ENCODE measurements at regions not wholly inside any gene's neighbourhood (a gene's known extent, or its start where the extent isn't known, plus 50 kb on each side); places are given as distances from the start of the nearest gene placed in this dataset.

- Histone ChIP-seq H3K4me3 (replicated peaks; ENCODE audit: insufficient read depth, low read length) (no peak overlapping the region), H3K27ac (replicated peaks) (no peak overlapping the region), H3K27me3 (ENCODE audit: insufficient read depth, poor library complexity, severe bottlenecking) (peaks cover 2% of the 10 kb centered on the region)
- DNase-seq (ENCODE audit: low read depth in 1 of 2, low spot score in 1 of 2) = no peak
- TF ChIP-seq SPI1 (IDR thresholded peaks at IDR 0.05; ENCODE audit: borderline replicate concordance, low read depth) (no peak), CTCF (IDR thresholded peaks at IDR 0.05; ENCODE audit: insufficient read depth, low read length) (no peak), GABPA (IDR thresholded peaks at IDR 0.05; ENCODE audit: low read depth) (no peak), REST (IDR thresholded peaks at IDR 0.05; ENCODE audit: insufficient replicate concordance, low read depth) (no peak), POLR2AphosphoS5 (IDR thresholded peaks at IDR 0.05; ENCODE audit: low read depth) (no peak)
These were observed 122.1 kb upstream of the GPR12 start for GRCh38 chr13:26882731-26883130.

- TF ChIP-seq POLR2AphosphoS5 (IDR thresholded peaks at IDR 0.05; ENCODE audit: low read depth) = no peak
- no peak for TF ChIP-seq SPI1 (IDR thresholded peaks at IDR 0.05; ENCODE audit: borderline replicate concordance, low read depth)
- no peak for TF ChIP-seq REST (IDR thresholded peaks at IDR 0.05; ENCODE audit: insufficient replicate concordance, low read depth)
- TF ChIP-seq GABPA (IDR thresholded peaks at IDR 0.05; ENCODE audit: low read depth) = no peak
- no peak for TF ChIP-seq CTCF (IDR thresholded peaks at IDR 0.05; ENCODE audit: insufficient read depth, low read length)
- H3K27ac ChIP-seq (replicated peaks) = no peak overlapping the region
- DNase-seq (ENCODE audit: low read depth in 1 of 2, low spot score in 1 of 2) = no peak
- H3K4me3 ChIP-seq (replicated peaks; ENCODE audit: insufficient read depth, low read length) = no peak overlapping the region
- H3K27me3 ChIP-seq (ENCODE audit: insufficient read depth, poor library complexity, severe bottlenecking) = no peaks in the 10 kb centered on the region
These were observed 120.6 kb upstream of the GPR12 start for GRCh38 chr13:26881154-26881553.

- DNase-seq (ENCODE audit: low read depth in 1 of 2, low spot score in 1 of 2) = no peak
- Histone ChIP-seq H3K4me3 (replicated peaks; ENCODE audit: insufficient read depth, low read length) (no peak overlapping the region), H3K27me3 (ENCODE audit: insufficient read depth, poor library complexity, severe bottlenecking) (no peaks in the 10 kb centered on the region), H3K27ac (replicated peaks) (no peak overlapping the region)
- TF ChIP-seq REST (IDR thresholded peaks at IDR 0.05; ENCODE audit: insufficient replicate concordance, low read depth) (no peak), POLR2AphosphoS5 (IDR thresholded peaks at IDR 0.05; ENCODE audit: low read depth) (no peak), SPI1 (IDR thresholded peaks at IDR 0.05; ENCODE audit: borderline replicate concordance, low read depth) (no peak), CTCF (IDR thresholded peaks at IDR 0.05; ENCODE audit: insufficient read depth, low read length) (no peak), GABPA (IDR thresholded peaks at IDR 0.05; ENCODE audit: low read depth) (no peak)
These were observed 120.1 kb upstream of the GPR12 start for GRCh38 chr13:26880735-26881134.
